HUDEP-2 (cell line): ENCODE measurements at regions not wholly inside any gene's neighbourhood (a gene's known extent, or its start where the extent isn't known, plus 50 kb on each side); places are given as distances from the start of the nearest gene placed in this dataset.
"Not testable (repeated sequence)": the region's sequence is repeated elsewhere in the genome, so short reads cannot be mapped to it uniquely, and the experiment has no call there.

Source experiments
- DNase-seq, 76 experiments: peaks; one replicate each; lab custom pipeline; 2025; ENCODE audit not compliant: unreplicated experiment in 76 of 76; lab: John Stamatoyannopoulos, UW

DNA sequence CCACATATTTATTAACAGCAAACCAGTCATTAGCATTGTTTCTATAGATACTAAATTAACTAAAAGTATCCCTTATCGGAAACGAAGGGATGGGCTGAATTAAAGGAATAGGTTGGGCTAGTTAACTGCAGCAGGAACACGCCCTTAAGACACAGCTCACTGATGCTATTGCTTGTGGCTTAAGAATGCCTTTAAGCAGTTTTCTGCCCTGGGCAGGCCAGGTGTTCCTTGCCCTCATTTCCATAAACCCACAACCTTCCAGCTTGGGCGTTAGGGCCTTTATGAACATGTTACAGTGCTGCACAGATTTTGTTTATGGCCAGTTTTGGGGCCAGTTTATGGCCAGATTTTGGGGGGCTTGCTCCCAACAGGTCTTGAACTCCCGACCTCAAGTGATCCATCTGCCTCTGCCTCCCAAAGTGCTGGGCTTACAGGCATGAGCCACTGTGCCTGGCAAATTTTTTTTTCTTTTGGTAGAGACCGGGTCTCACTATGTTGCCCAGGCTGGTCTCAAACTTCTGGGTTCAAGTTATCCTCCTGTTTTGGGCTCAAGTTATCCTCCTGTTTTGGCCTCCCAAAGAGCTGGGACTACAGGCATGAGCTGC is 90.1 kb upstream of the GRIN2A start:
- DNase-seq: not testable (repeated sequence)

DNA sequence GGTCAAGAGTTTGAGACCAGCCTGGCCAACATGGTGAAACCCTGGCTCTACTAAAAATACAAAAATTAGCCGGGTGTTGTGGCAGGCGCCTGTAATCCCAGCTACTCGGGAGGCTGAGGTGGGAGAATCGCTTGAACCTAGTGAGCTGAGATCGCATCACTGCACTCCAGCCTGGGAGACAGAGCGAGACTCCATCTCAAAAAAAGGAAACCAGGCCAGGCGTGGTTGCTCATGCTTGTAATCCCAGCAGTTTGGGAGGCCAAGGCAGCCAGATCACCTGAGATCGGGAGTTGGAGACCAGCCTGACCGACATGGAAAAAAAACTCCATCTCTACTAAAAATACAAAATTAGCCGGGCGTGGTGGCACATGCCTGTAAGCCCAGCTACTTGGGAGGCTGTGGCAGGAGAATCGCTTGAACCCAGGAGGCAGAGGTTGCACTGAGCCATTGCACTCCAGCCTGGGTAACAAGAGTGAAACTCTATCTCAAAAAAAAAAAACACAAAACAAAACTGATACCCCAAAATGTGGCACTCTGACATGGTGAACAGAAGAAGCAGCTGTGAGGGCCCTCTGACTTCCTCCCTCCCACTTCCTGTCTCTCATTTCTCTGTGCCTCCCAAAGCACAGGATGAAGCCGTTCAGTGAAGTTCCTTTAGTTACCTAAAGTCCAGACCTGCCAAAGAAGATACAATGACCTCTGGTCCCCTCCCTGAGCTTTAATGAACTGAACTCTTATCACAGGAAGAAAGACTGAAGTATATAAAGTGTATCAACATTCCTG is 93.2 kb upstream of the GRIN2A start:
- not testable (repeated sequence) for DNase-seq

DNA sequence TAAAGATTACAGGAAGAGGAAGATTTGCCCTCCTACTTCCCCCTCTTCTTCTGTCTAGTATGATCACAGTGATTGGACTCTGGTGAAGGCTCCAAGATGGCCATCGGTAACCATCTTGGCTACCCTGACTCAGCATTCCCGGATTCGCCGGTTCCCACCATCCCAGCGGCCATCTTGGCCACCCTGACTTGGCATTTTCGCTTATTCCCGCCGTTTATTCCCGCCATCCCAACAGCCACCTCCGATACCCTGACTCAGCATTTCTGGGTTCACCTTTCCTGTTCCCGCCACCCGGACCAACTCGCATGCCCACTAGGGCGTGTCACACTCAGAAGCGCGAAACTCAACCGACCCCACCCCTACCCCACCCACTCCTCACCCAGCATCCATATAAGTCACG is 95.4 kb upstream of the GRIN2A start:
- no peak for DNase-seq

DNA sequence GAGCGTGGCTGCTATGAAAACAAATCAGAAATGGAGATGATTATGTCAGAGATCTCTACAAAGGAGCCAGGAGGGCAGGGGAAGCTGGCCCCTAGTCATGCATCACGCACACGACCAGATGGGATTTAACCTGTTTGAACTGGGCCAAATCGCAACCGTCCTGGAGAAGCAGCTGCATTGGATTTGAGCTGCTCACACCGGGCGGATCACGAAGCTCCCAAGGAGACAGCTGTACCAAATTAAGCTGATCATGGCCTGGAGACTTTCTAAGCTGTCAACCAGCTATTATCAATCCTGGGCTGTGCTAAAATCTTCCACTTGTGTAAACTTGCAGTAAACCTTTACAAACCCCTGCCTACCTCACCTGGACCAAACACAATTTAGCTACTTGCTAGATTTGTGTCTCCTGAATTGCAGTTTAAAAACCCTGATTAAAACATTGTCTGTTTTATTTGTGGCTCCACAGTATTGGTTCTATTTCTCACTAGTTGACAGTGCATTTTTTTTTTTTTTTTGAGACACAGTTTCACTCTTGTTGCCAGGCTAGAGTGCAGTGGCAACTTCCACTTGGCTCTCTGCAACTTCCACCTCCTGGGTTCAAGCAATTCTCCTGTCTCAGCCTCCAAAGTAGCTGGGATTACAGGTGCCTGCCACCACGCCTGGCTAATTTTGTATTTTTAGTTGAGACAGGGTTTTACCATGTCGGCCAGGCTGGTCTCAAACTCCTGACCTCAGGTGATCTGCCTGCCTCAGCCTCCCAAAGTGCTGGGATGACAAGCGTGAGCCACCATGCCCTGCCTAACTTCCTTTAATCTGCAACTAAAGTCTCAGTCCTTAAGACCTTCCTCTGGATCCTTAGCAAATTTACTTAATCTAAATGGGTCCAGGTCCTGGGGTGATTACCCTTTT is 98.3 kb upstream of the GRIN2A start:
- DNase-seq: no peak

DNA sequence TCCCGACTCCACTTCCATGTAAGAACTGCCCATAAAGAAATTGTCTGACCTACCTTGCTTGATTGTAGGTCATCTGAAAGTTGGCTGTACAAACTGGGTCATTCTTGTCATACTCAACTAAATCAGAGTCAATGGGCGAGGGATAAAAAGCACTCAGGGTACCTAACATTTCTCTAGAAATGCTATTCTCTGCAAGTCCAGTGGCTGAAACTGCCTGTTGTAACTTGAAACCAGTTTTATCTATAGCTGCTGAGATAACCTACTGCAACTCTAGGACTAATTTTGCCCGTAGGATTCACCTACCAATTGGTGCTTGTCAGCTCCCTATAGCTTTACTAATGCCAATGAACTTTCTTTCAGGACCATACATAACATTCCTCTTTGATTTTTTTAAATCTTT is 100.1 kb upstream of the GRIN2A start:
- DNase-seq: no peak

DNA sequence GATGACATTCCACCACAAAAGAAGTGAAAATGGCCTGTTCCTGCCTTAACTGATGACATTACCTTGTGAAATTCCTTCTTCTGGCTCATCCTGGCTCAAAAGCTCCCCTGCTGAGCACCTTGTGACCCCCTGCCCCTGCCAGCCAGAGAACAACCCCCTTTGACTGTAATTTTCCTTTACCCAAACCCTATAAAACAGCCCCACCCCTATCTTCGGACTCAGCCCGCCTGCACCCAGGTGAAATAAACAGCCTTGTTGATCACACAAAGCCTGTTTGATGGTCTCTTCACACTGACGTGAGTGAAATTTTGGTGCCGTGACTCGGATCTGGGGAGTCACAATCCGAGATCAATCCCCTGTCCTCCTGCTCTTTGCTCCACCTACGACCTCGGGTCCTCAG is 101.0 kb upstream of the GRIN2A start:
- DNase-seq: not testable (repeated sequence)

DNA sequence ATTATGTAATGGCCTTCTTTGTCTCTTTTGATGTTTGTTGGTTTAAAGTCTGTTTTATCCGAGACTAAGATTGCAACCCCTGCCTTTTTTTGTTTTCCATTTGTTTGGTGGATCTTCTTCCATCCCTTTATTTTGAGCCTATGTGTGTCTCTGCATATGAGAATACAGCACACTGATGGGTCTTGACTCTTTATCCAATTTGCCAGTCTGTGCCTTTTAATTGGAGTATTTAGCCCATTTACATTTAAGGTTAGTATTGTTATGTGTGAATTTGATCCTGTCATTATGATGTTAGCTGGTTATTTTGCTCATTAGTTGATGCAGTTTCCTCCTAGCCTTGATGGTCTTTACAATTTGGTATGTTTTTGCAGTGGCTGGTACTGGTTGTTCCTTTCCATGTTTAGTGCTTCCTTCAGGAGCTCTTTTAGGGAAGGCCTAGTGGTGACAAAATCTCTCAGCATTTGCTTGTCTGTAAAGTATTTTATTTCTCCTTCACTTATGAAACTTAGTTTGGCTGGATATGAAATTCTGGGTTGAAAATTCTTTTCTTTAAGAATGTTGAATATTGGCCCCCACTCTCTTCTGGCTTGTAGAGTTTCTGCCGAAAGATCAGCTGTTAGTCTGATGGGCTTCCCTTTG is 95.3 kb upstream of the ATF7IP2 start:
- DNase-seq: not testable (repeated sequence)

DNA sequence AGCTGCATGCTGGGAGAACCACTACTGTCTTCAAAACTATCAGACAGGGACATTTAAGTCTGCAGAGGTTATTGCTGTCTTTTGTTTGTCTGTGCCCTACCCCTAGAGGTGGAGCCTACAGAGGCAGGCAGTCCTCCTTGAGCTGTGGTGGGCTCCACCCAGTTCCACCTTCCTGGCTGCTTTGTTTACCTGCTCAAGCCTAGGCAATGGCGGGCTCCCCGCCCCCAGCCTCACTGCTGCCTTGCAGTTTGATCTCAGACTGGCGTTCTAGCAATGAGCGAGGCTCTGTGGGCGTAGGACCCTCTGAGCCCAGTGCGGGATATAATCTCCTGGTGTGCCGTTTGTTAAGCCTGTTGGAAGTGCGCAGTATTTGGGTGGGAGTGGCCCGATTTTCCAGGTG is 93.7 kb upstream of the ATF7IP2 start:
- DNase-seq: not testable (repeated sequence)

DNA sequence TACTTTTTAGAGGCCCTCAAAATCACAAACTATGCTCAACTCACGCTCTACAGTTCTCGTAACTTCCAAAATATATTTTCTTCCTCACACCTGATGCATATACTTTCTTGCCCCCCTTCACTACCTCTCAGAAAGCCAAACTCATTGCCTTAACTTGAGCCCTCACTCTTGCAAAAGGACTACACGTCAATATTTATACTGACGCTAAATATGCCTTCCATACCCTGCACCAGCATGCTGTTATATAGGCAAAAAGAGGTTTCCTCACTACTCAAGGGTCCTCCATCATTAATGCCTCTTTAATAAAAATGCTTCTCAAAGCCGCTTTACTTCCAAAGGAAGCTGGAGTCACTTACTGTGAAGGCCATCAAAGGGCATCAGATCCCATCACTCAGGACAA is 92.9 kb upstream of the ATF7IP2 start:
- DNase-seq: not testable (repeated sequence)

DNA sequence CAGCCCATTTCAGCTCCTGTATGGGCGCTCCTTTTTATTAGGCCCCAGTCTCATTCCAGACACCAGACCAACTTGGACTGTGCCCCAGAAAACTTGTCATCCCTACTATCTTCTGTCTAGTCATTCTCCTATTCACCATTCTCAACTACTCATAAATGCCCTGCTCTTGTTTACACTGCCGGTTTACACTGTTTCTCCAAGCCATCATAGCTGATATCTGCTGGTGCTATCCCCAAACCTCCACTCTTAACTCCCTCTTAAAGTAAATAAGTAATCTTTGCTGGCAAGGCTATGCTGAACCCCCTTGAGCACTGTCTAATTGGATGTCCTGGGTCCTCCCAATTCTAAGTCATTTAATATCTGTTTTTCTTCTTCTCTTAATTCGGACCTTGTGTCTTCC is 91.7 kb upstream of the ATF7IP2 start:
- not testable (repeated sequence) for DNase-seq

DNA sequence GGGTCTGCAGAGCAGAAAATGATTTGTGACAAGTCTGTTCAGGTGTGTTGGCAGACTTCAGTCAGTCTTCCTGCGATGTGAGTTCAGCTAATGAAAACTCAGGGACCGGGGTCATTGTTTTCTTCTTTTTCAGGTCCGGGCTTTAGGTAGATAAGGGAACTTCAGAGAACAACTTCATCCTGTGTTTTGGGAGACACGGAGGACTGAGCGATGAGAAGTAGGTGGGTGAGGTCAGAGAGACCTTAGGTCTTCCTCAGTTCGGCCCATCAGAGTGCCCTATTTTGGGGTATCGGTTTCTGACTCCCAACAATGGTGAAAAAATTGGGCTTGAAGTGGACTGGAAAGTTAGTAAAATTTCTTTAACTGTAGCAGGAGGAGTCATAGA is 88.9 kb upstream of the ATF7IP2 start:
- DNase-seq: no peak

DNA sequence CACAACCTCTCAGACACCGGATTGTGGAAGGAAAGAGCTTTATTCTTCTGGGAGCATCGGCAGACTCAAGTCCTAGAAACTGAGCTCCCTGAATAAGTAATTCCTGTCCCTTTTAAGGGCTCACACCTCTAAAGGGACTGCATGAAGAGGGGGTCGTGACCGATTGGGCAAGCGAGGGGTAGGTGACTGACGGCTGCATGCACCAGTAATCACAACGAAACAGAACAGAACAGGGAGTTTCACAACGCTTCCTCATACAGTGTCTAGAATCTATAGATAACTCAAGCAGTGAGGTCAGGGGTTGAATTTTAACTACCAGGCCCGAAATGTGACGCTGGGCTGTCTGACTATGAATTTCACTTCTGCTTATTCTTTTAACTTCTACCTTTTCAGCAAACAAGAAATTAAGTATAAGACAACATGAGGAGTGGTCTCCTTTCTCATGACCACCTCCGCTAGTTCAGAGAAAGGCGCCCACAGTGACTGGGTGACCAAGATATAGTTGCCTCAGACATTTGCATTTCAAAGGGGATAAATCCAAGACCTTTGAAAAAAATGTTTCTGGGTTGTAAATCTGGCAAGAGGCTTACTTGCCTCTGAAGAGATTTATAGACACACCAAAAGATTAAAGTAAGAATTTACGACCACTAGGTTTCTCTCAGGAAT is 88.4 kb upstream of the ATF7IP2 start:
- no peak for DNase-seq

DNA sequence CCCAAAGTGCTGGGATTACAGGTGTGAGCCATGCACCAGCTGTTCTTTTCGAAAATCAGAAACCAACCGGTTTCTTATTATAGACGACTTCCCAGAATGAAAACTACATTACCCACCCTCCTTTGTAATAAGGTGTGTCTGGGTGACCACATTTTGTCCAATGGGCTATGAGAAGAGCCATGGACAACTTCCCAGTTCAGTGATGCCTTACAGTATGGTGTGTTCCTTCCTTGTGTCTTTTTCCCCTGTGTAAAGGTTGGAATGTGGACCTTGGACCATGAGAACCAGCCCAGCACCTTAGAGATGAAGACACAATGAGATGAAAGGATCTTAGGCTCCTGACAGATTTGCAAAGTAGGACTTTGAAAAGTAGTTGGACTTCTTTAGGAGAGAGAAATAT is 85.0 kb upstream of the ATF7IP2 start:
- no peak for DNase-seq

DNA sequence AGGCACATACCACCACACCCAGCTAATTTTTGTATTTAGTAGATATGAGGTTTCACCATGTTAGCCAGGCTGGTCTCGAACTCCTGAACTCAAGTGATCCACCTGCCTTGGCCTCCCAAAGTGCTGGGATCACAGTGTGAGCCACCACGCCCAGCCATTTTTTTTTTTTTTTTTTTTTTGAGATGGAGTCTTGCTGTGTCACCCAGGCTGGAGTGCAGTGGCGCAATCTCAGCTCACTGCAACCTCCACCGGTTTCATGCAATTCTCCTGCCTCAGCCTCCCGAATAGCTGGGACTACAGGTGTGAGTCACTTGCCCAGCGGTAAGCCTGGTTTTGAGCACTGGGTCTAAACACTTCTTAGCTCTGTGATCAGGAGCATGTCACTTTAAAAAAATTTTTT is 84.3 kb upstream of the ATF7IP2 start:
- DNase-seq: not testable (repeated sequence)

DNA sequence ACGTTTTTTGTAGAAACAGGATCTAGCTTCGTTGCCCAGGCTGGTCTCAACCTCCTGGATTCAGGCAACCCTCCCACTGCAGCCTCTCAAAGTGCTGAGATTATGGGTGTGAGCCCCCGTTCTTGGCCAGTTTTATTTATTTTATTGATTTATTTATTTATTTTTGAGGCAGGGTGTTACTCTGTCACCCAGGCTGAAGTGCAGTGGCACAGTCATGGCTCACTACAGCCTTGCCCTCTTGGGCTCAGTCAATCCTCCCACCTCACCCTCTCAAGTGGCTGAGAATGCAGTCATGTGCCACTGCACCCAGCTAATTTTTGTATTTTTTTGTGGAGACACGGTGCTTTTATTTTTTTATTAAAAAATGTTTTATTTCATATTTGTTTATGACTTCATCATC is 79.9 kb upstream of the ATF7IP2 start:
- DNase-seq: no peak

DNA sequence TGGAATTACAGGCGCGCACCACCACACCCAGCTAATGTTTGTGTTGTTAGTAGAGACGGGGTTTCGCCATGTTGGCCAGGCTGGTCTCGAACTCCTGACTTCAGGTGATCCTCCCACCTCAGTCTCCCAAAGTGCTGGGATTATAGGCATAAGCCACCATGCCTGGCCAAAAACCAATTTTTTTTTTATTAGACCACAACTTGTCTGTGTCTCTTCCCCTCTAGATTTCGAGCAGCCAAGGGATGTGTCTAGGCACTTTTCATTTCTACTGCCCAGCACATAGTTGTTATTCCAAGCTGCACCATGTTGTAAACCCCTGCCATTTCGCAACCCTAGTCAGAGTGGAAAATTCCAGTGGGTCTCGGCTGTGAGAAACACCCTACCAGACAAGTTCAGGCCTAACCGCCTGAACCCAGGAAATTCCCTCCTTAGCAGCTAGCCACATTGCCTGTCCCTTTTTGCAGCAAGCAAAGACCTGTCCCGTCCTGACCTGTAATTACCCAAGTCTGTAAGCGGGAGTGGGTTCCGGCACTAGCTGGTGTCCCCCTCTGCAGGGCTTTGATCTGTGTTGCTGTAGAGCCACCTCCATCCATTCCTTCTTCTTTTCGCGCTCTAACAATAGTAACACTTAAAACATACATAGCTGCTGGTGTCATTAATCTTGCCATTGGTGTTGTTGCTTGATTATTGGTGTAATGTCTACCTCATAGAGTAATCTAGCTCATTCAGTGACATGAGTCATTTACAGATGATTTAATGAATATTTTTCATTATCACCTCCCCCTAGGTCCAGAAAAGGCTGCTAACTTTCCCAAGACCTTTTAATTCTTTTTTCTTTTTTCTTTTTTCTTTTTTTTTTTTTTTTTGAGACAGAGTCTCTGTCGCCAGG is 77.3 kb upstream of the ATF7IP2 start:
- no peak for DNase-seq

DNA sequence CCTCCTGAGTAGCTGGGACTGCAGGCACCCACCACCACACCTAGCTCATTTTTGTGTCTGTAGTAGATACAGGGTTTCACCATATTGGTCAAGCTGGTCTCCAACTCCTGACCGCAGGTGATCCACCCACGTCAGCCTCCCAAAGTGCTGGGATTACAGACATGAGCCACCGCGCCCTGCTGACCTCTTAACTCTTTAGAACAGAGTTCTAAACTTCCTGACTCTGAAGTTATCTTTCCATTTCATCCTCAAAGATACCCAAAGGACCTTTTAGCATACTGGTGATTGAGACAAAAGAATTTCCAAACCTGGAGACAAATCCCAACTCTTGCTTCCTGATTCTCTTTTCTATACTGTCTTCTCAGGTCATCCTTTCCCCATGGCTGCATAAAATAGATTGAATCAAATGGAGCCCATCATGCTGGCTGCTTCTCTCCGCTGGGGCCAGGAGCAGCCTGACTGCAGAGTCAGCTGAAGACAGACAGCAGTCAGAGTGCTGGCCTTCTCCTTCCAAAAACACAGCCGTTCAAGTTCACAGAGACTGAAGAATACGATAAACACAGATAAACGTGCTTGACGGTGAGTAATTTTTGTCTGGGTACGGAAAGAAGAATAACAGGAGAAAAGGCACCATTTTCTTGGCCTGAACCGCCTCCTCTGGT is 76.5 kb upstream of the ATF7IP2 start:
- no peak for DNase-seq

DNA sequence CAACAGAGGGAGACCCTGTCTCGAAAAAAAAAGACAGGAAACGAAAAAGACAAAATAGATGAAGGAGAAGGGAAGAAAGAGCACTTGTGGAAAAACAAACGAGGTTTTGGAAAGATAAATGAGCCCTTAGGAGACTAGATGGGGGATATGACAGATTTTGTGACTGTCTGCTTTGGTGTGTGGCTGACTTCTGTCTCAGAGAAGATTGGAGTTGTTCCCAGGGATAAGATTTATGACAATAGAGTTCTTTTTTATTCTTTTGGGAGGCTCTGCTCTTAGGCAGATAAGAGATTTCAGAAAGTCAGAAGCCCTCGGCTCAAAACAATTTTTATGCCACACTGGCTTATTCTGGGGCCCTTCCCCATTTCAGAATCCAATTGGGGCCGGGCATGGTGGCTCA is 73.9 kb upstream of the ATF7IP2 start:
- DNase-seq: no peak
